ENCODE measurements at regions not wholly inside any gene's neighbourhood (a gene's known extent, or its start where the extent isn't known, plus 50 kb on each side); places are given as distances from the start of the nearest gene placed in this dataset.

- TF ChIP-seq EP300 (IDR thresholded peaks at IDR 0.05) (no peak), CTCF (IDR thresholded peaks at IDR 0.05) (no peak), POLR2A (IDR thresholded peaks at IDR 0.05) (no peak), POLR2AphosphoS5 (IDR thresholded peaks at IDR 0.05) (no peak)
Measured at GRCh38 chr17:13885953-13886889, 183.1 kb upstream of the COX10 start.

All from gastroesophageal sphincter (tissue), 3 donors.